ENCODE measurements at regions not wholly inside any gene's neighbourhood (a gene's known extent, or its start where the extent isn't known, plus 50 kb on each side); places are given as distances from the start of the nearest gene placed in this dataset.
"Not testable (repeated sequence)": the region's sequence is repeated elsewhere in the genome, so short reads cannot be mapped to it uniquely, and the experiment has no call there.

DNA sequence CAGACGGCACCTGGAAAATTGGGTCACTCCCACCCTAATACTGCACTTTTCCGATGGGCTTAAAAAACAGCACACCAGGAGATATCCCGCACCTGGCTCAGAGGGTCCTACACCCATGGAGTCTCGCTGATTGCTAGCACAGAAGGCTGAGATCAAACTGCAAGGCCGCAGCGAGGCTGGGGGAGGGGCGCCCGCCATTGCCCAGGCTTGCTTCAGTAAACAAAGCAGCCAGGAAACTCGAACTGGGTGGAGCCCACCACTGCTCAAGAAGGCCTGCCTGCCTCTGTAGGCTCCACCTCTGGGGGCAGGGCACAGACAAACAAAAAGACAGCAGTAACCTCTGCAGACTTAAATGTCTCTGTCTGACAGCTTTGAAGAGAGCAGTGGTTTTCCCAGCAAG, 830.2 kb upstream of the GYPC start:
- RAD21 ChIA-PET (ENCODE audit: unreplicated experiment); CTCF ChIA-PET; H3K4me3 ChIP-seq; H3K79me2 ChIP-seq (ENCODE audit: control insufficient read depth, insufficient read depth, low read length); H2AFZ ChIP-seq (ENCODE audit: control insufficient read depth, low read depth, low read length); in situ Hi-C loops (cut with MboI); H3K27me3 ChIP-seq (replicated peaks in 1 of 2; ENCODE audit: control insufficient read depth in 2 of 2, insufficient read depth in 2 of 2, low read length in 1 of 2); SMC1A ChIA-PET (ENCODE audit: uncharacterized antibody, unreplicated experiment); H3K4me2 ChIP-seq (ENCODE audit: control insufficient read depth, insufficient read depth); ATAC-seq; FAIRE-seq; H3K9ac ChIP-seq (ENCODE audit: control insufficient read depth, insufficient read depth, low read length); H3K9me3 ChIP-seq (replicated peaks; ENCODE audit: control insufficient read depth, insufficient read depth, low read length); H3K36me3 ChIP-seq (ENCODE audit: control insufficient read depth in 2 of 2, insufficient read depth in 2 of 2, low read length in 1 of 2); H3K4me1 ChIP-seq (ENCODE audit: control insufficient read depth, insufficient read depth, low read length); DNase-seq (ENCODE audit: low read depth, low spot score); H3K27ac ChIP-seq (ENCODE audit: control insufficient read depth, insufficient read depth); BruUV-seq (replicated peaks); H4K20me1 ChIP-seq (ENCODE audit: control insufficient read depth, insufficient read depth); intact Hi-C loops (cut with micrococcal nuclease; ENCODE audit: unreplicated experiment); POLR2A ChIA-PET: not testable (repeated sequence)
- 56% methylated on average over 4 of the region's 9 CpGs for WGBS (ENCODE audit: insufficient coverage, insufficient replicate concordance, low lambda C conversion rate, missing lambda C conversion rate)

DNA sequence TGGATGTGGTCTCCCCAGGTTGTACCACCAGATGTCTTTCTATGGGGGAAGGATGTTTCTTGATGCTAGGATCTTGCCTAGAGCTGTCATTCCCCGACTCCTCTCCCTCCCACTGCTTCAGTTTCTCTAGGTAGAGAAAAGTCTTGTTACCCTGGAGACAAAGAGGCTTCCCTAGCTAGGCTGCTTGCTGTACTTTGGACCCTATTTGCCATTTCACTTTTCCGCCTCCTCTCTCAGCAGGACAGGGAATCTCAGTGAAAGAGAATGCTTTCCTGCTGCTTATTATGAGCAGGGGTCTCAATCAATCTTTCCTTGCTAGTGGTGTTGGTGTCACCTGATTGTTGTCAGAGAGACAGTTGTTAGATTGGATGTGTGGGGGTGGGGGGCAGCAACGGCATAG, 818.8 kb upstream of the GYPC start:
- WGBS (ENCODE audit: insufficient coverage, insufficient replicate concordance, low lambda C conversion rate, missing lambda C conversion rate) = 0% methylated on average over 3 of the region's 3 CpGs

More for the DNA sequence above, 818.8 kb upstream of the GYPC start:
- intact Hi-C loops (cut with micrococcal nuclease; ENCODE audit: unreplicated experiment) (no loop called here), in situ Hi-C loops (cut with MboI) (no loop called here)
- Histone ChIP-seq H3K27ac (ENCODE audit: control insufficient read depth, insufficient read depth) (no peak overlapping the region), H4K20me1 (ENCODE audit: control insufficient read depth, insufficient read depth) (no peaks in the 10 kb centered on the region), H3K4me2 (ENCODE audit: control insufficient read depth, insufficient read depth) (no peak overlapping the region), H3K4me1 (ENCODE audit: control insufficient read depth, insufficient read depth, low read length) (no peaks in the 10 kb centered on the region), H3K9me3 (replicated peaks; ENCODE audit: control insufficient read depth, insufficient read depth, low read length) (no peaks in the 10 kb centered on the region), H2AFZ (ENCODE audit: control insufficient read depth, low read depth, low read length) (no peak overlapping the region), H3K36me3 (ENCODE audit: control insufficient read depth in 2 of 2, insufficient read depth in 2 of 2, low read length in 1 of 2) (no peaks in the 10 kb centered on the region), H3K27me3 (replicated peaks in 1 of 2; ENCODE audit: control insufficient read depth in 2 of 2, insufficient read depth in 2 of 2, low read length in 1 of 2) (no peaks in the 10 kb centered on the region), H3K79me2 (ENCODE audit: control insufficient read depth, insufficient read depth, low read length) (no peaks in the 10 kb centered on the region), H3K9ac (ENCODE audit: control insufficient read depth, insufficient read depth, low read length) (no peak overlapping the region), H3K4me3 (no peak overlapping the region)
- ChIA-PET CTCF (no interaction called here), RAD21 (ENCODE audit: unreplicated experiment) (no interaction called here), SMC1A (ENCODE audit: uncharacterized antibody, unreplicated experiment) (no interaction called here), POLR2A (no interaction called here)
- BruUV-seq (replicated peaks) = no TSS peak
- no peak for DNase-seq (ENCODE audit: low read depth, low spot score)
- ATAC-seq = no peak
- TF ChIP-seq CHD2 (IDR thresholded peaks at IDR 0.05; ENCODE audit: borderline replicate concordance, low read depth, low read length) (no peak), SRF (IDR thresholded peaks at IDR 0.05; ENCODE audit: low read depth in 2 of 2, low read length in 2 of 2) (no peak)
- TF ChIP-seq, protein P1, sequence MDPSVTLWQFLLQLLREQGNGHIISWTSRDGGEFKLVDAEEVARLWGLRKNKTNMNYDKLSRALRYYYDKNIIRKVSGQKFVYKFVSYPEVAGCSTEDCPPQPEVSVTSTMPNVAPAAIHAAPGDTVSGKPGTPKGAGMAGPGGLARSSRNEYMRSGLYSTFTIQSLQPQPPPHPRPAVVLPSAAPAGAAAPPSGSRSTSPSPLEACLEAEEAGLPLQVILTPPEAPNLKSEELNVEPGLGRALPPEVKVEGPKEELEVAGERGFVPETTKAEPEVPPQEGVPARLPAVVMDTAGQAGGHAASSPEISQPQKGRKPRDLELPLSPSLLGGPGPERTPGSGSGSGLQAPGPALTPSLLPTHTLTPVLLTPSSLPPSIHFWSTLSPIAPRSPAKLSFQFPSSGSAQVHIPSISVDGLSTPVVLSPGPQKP (IDR thresholded peaks at IDR 0.05; ENCODE audit: low read depth, low read length) = no peak
- FAIRE-seq = no peak

All from GM12878 (cell line).